Memory B cell (primary cell): ENCODE measurements at regions not wholly inside any gene's neighbourhood (a gene's known extent, or its start where the extent isn't known, plus 50 kb on each side); places are given as distances from the start of the nearest gene placed in this dataset.
A peak's percentile ranks its signal among the peaks of the same experiment; 100 is the strongest.
"Not testable (repeated sequence)": the region's sequence is repeated elsewhere in the genome, so short reads cannot be mapped to it uniquely, and the experiment has no call there.

ENCODE experiments used
- ATAC-seq: fragments of 150-1000 bp; cut with Tn5 transposase; 2 replicates; pipeline ENCODE4 v1.10.0; 2021; ENCODE audit warnings: low read depth, mild to moderate bottlenecking, moderate library complexity
- DNase-seq, 2 donors: peaks; one replicate each; pipeline ENCODE4 v3.0.0; 2022; ENCODE audit warnings: low spot score in 2 of 2
- H3K27ac Mint-ChIP-seq: one replicate; pipeline ENCODE4 v1.8.0; 2022; ENCODE audit warnings: mild to moderate bottlenecking, moderate library complexity, mixed read lengths
- H3K27me3 Mint-ChIP-seq: one replicate; pipeline ENCODE4 v1.8.0; 2022; ENCODE audit warnings: mixed read lengths
- H3K36me3 Mint-ChIP-seq: one replicate; pipeline ENCODE4 v1.8.0; 2022; ENCODE audit warnings: mild to moderate bottlenecking, mixed read lengths
- H3K4me1 Mint-ChIP-seq: one replicate; pipeline ENCODE4 v1.8.0; 2022; ENCODE audit warnings: mixed read lengths
- H3K4me3 Mint-ChIP-seq: one replicate; pipeline ENCODE4 v1.8.0; 2022; ENCODE audit warnings: mild to moderate bottlenecking, moderate library complexity, mixed read lengths
- H3K9me3 Mint-ChIP-seq: one replicate; pipeline ENCODE4 v1.8.0; 2022; ENCODE audit warnings: mixed read lengths

- H3K27ac Mint-ChIP-seq, ATAC-seq, H3K36me3 Mint-ChIP-seq, H3K27me3 Mint-ChIP-seq, DNase-seq, H3K9me3 Mint-ChIP-seq, H3K4me3 Mint-ChIP-seq, H3K4me1 Mint-ChIP-seq: not testable (repeated sequence)
Measured at GRCh38 chr9:62526306-62526705, 1336.5 kb downstream of the SPATA31A7 start.

- not testable (repeated sequence) for H3K27me3 Mint-ChIP-seq, DNase-seq, H3K4me1 Mint-ChIP-seq, H3K9me3 Mint-ChIP-seq, ATAC-seq, H3K36me3 Mint-ChIP-seq
- H3K4me3 Mint-ChIP-seq = peak overlapping the region; percentile 94
- H3K27ac Mint-ChIP-seq = peak overlapping the region; percentile 84
Measured at GRCh38 chr9:62532162-62532776, 1342.4 kb downstream of the SPATA31A7 start.

GRCh38 chr9:62532777-62533173 is 1342.9 kb downstream of the SPATA31A7 start:
- H3K27me3 Mint-ChIP-seq, H3K9me3 Mint-ChIP-seq, H3K4me1 Mint-ChIP-seq, H3K36me3 Mint-ChIP-seq, ATAC-seq: not testable (repeated sequence)
- Mint-ChIP-seq H3K4me3 (peak overlapping the region; percentile 94), H3K27ac (peak overlapping the region; percentile 84)
- DNase-seq = peak in 1 of 2 donors; percentile 3

DNA sequence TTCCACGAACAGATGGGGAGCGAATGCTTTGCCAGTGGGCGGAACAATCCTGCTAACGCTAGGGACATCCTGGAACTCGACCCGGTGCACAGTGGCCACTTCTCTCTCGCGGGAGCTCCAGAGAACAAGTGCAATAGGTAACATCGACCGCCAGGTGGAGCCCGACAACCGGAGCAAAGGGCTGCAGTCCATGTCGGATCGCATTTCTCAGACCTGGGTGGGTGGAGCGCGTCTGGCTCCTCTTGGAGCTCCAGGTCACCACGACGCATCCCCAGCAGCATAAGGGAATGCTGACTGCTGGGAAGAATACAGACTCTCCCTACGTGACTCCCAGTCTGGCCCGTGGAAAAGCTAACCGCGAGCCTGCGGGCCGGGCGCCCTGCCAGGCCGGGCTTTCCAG is 1360.7 kb downstream of the SPATA31A7 start:
- H3K36me3 Mint-ChIP-seq, H3K27ac Mint-ChIP-seq, H3K4me3 Mint-ChIP-seq, H3K9me3 Mint-ChIP-seq, H3K4me1 Mint-ChIP-seq, H3K27me3 Mint-ChIP-seq: not testable (repeated sequence)
- ATAC-seq (peak; percentile 47), DNase-seq (peak in 1 of 2 donors; percentile 19)

DNA sequence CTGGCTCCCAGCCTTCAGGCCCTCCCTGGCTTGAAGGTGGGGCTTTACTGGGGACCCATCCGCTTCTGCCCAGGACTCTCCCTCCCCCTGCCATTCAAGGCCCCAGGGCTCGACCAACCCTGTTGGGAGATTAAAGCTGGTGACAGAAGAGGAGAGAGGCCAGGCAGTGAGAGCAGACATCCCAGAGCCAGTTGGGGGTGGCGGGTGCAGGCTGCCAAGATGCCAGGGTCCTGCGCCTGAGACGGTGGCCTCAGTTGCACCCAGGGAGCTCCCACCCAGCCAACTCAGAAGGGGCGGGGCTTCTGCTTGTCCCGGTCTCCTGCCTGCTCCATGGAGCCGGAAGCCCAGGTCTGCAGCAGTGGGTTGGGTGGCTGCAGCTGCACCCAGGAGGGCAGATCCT is 1370.8 kb downstream of the SPATA31A7 start:
- not testable (repeated sequence) for H3K36me3 Mint-ChIP-seq, H3K9me3 Mint-ChIP-seq, DNase-seq, H3K4me1 Mint-ChIP-seq, H3K4me3 Mint-ChIP-seq, ATAC-seq, H3K27me3 Mint-ChIP-seq, H3K27ac Mint-ChIP-seq

DNA sequence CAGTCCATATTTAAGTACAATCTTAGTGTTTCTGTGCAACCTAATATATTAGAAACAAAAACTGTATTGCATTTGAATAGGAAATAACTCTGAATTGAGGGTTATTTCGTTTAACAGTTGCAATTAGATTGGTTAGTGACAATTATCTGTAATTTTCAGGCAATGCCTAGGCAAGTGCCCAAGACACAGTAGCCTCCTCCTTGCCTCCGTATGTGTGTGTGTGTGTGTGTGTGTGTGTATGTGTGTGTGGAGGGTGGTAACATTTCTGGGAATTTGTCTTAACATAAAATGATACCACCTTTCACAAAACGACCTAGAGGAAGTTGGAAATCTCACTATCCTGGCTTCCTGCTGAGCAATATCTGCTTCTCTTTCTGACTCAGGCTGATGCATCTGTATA is 1375.3 kb downstream of the SPATA31A7 start:
- not testable (repeated sequence) for H3K36me3 Mint-ChIP-seq, DNase-seq, ATAC-seq, H3K27me3 Mint-ChIP-seq, H3K4me3 Mint-ChIP-seq, H3K9me3 Mint-ChIP-seq, H3K4me1 Mint-ChIP-seq, H3K27ac Mint-ChIP-seq

GRCh38 chr9:62566430-62566829 is 1376.6 kb downstream of the SPATA31A7 start:
- peak; percentile 96 for ATAC-seq
- H3K27me3 Mint-ChIP-seq, H3K9me3 Mint-ChIP-seq, H3K36me3 Mint-ChIP-seq, H3K4me1 Mint-ChIP-seq, DNase-seq, H3K27ac Mint-ChIP-seq, H3K4me3 Mint-ChIP-seq: not testable (repeated sequence)

DNA sequence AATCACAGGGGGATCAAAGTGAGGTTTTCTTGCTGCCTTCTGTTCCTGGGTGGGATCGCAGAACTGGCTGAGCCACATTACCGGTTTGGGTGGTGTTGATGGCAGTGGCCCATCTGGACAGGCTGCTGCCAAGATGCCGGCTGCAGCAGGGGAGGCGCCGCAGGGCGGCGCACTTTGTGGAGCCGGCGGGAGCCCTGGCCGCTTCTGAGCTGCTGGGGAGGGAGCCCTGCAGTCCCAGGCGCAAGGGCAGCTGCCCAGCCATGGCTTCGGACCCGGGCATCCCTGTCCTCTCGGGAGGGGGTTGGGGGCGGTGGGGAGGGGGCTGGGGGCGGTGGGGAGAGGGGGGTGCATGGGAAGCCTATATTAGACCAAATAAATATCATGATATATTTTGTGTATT is 1407.3 kb downstream of the SPATA31A7 start:
- not testable (repeated sequence) for H3K27me3 Mint-ChIP-seq, DNase-seq, H3K27ac Mint-ChIP-seq, H3K36me3 Mint-ChIP-seq, H3K9me3 Mint-ChIP-seq, ATAC-seq, H3K4me1 Mint-ChIP-seq, H3K4me3 Mint-ChIP-seq
